Endothelial cell of umbilical vein (primary cell): ENCODE measurements at regions not wholly inside any gene's neighbourhood (a gene's known extent, or its start where the extent isn't known, plus 50 kb on each side); places are given as distances from the start of the nearest gene placed in this dataset.

ENCODE experiments used
- CTCF ChIP-seq, 2 donors: IDR thresholded peaks; 1 replicate in 1 of 2; 2 replicates in 1 of 2; pipeline ENCODE4 v1.5.1; 2011; ENCODE audit warnings: low read length in 2 of 2, mild to moderate bottlenecking in 2 of 2, moderate library complexity in 2 of 2, control low read depth in 1 of 2, inconsistent platforms in 1 of 2, low read depth in 1 of 2; ENCODE audit not compliant: insufficient read depth in 1 of 2; ENCODE audit errors: extremely low read depth in 1 of 2
- EZH2 ChIP-seq: IDR thresholded peaks from 2 replicates; pipeline ENCODE4 v1.6.1; 2012; ENCODE audit warnings: borderline replicate concordance, low read depth, mild to moderate bottlenecking, moderate library complexity, low read length, inconsistent platforms; ENCODE audit not compliant: severe bottlenecking
- FOS ChIP-seq: IDR thresholded peaks from 2 replicates; pipeline ENCODE4 v1.6.1; 2011; ENCODE audit warnings: mild to moderate bottlenecking, low read length, moderate library complexity, borderline replicate concordance; ENCODE audit not compliant: insufficient read depth
- GATA2 ChIP-seq: IDR thresholded peaks from 2 replicates; pipeline ENCODE4 v1.7.0; 2011; ENCODE audit warnings: low read depth, mild to moderate bottlenecking, moderate library complexity, mixed read lengths, low read length; ENCODE audit not compliant: insufficient read length, insufficient read depth
- JUN ChIP-seq: IDR thresholded peaks from 2 replicates; pipeline ENCODE4 v1.6.1; 2011; ENCODE audit warnings: borderline replicate concordance, low read depth; ENCODE audit not compliant: insufficient read length, insufficient read depth
- MAX ChIP-seq: IDR thresholded peaks from 2 replicates; pipeline ENCODE4 v1.6.1; 2011; ENCODE audit not compliant: insufficient read depth, insufficient read length
- POLR2A ChIP-seq: IDR thresholded peaks from 2 replicates; pipeline ENCODE4 v1.6.1; 2012; ENCODE audit warnings: low read depth, mild to moderate bottlenecking, control low read depth, low read length
- POLR2AphosphoS5 ChIP-seq: IDR thresholded peaks from 2 replicates; pipeline ENCODE4 v1.6.1; 2012; ENCODE audit warnings: low read depth, mild to moderate bottlenecking, control low read depth, low read length, moderate library complexity; ENCODE audit not compliant: insufficient read depth

GRCh38 chr10:69684981-69685353 lies 54.9 kb downstream of the FAM241B start:
- TF ChIP-seq CTCF (IDR thresholded peaks at IDR 0.05; ENCODE audit: extremely low read depth in 1 of 2, insufficient read depth in 1 of 2, low read depth in 1 of 2, low read length in 2 of 2) (no peak), EZH2 (no peak), POLR2A (no peak), POLR2AphosphoS5 (no peak), MAX (no peak), GATA2 (no peak), JUN (no peak), FOS (no peak)
